SK-N-SH (cell line): ENCODE measurements at regions not wholly inside any gene's neighbourhood (a gene's known extent, or its start where the extent isn't known, plus 50 kb on each side); places are given as distances from the start of the nearest gene placed in this dataset.

ENCODE experiments used
- CTCF ChIA-PET: fragments of 300-600, 350-600 bp; formaldehyde crosslinking; extraction: SDS; loops from one replicate; lab custom pipeline; 2021; lab: Yijun Ruan, JAX
- POLR2A ChIA-PET: fragments of 350-600 bp; sonication (Branson Sonifier 250); formaldehyde crosslinking; extraction: SDS; loops from one replicate; lab custom pipeline; 2020; ENCODE audit warnings: antibody characterized with exemption, inconsistent platforms; lab: Yijun Ruan, JAX
- DNase-seq: peaks from one replicate; pipeline ENCODE4 v3.0.0; 2012
- H2AFZ ChIP-seq: fragments of 200-600 bp; sonication (generic); 2 replicates; pipeline ENCODE4 v1.8.1; 2016; ENCODE audit warnings: antibody characterized with exemption, mild to moderate bottlenecking, low read depth
- H3F3A ChIP-seq: fragments of 200-600 bp; sonication (generic); replicated peaks from 2 replicates; pipeline ENCODE3; 2016; ENCODE audit warnings: antibody characterized with exemption, mild to moderate bottlenecking; ENCODE audit not compliant: insufficient read depth
- H3K27ac ChIP-seq, 2 experiments: fragments of 200-500 bp in 1 of 2; fragments of 200-600 bp in 1 of 2; sonication (Bioruptor generic) in 1 of 2; sonication (generic), shearing (Covaris generic) in 1 of 2; 2 replicates each; pipeline versions ENCODE4 v1.5.1 to v1.6.1; 2014 to 2016; ENCODE audit warnings: low read depth in 2 of 2, inconsistent platforms in 1 of 2, low read length in 1 of 2, mild to moderate bottlenecking in 1 of 2, mixed read lengths in 1 of 2
- H3K27me3 ChIP-seq: fragments of 200-600 bp; sonication (generic), shearing (Covaris generic); 2 replicates; pipeline ENCODE4 v1.6.1; 2016; ENCODE audit warnings: mixed run types; ENCODE audit not compliant: insufficient read depth
- H3K36me3 ChIP-seq, 2 experiments: fragments of 200-500 bp in 1 of 2; fragments of 200-600 bp in 1 of 2; sonication (Bioruptor generic) in 1 of 2; sonication (generic) in 1 of 2; replicated peaks in 1 of 2; 2 replicates each; pipeline versions ENCODE3 to v1.5.1; 2014 to 2016; ENCODE audit warnings: low read length in 1 of 2, mild to moderate bottlenecking in 1 of 2; ENCODE audit not compliant: insufficient read depth in 2 of 2, control insufficient read depth in 1 of 2
- H3K4me1 ChIP-seq, 2 experiments: fragments of 200-500 bp in 1 of 2; fragments of 200-600 bp in 1 of 2; sonication (Bioruptor generic) in 1 of 2; sonication (generic), shearing (Covaris generic) in 1 of 2; 2 replicates each; pipeline versions ENCODE4 v1.5.1 to v1.6.1; 2014 to 2016; ENCODE audit warnings: low read depth in 1 of 2, low read length in 1 of 2, mixed run types in 1 of 2; ENCODE audit not compliant: insufficient read depth in 2 of 2, control insufficient read depth in 1 of 2
- H3K4me2 ChIP-seq: fragments of 200-600 bp; sonication (generic), shearing (Covaris generic); 2 replicates; pipeline ENCODE4 v1.6.1; 2017; ENCODE audit warnings: mixed run types
- H3K4me3 ChIP-seq, 2 experiments: fragments of 200-500 bp in 1 of 2; fragments of 200-600 bp in 1 of 2; sonication (Bioruptor generic) in 1 of 2; sonication (generic), shearing (Covaris generic) in 1 of 2; 2 replicates each; pipeline versions ENCODE4 v1.5.1 to v1.8.1; 2014 to 2016; ENCODE audit warnings: low read depth in 2 of 2, inconsistent platforms in 1 of 2, low read length in 1 of 2, mild to moderate bottlenecking in 1 of 2, mixed read lengths in 1 of 2, moderate library complexity in 1 of 2
- H3K79me2 ChIP-seq: fragments of 200-600 bp; sonication (generic); 2 replicates; pipeline ENCODE4 v1.8.1; 2017; ENCODE audit warnings: mild to moderate bottlenecking; ENCODE audit not compliant: insufficient read depth
- H3K9ac ChIP-seq: fragments of 200-600 bp; sonication (generic); 2 replicates; pipeline ENCODE4 v1.6.1; 2017; ENCODE audit warnings: mixed run types
- H3K9me2 ChIP-seq: fragments of 200-600 bp; sonication (generic); 2 replicates; pipeline ENCODE4 v1.6.1; 2017; ENCODE audit warnings: mixed run types
- H3K9me3 ChIP-seq: fragments of 200-600 bp; sonication (generic); 2 replicates; pipeline ENCODE4 v1.6.1; 2017; ENCODE audit warnings: mixed run types, mild to moderate bottlenecking, moderate library complexity
- H4K20me1 ChIP-seq: fragments of 200-600 bp; sonication (generic); 2 replicates; pipeline ENCODE4 v1.6.1; 2017; ENCODE audit warnings: mild to moderate bottlenecking, mixed run types; ENCODE audit not compliant: insufficient read depth
- CTCF ChIP-seq: fragments of 200-600 bp; sonication (generic); IDR thresholded peaks from 2 replicates; pipeline ENCODE4 v1.6.1; 2017; ENCODE audit warnings: antibody characterized with exemption, mild to moderate bottlenecking, moderate library complexity
- EP300 ChIP-seq, 2 experiments: IDR thresholded peaks; 2 replicates each; pipeline versions ENCODE4 v1.4.0 to v1.6.1; 2012; ENCODE audit warnings: borderline replicate concordance in 1 of 2, low read depth in 1 of 2, low read length in 1 of 2
- FOSL2 ChIP-seq: IDR thresholded peaks from 2 replicates; pipeline ENCODE4 v1.4.0; 2012; ENCODE audit warnings: low read depth, mild to moderate bottlenecking, moderate library complexity, borderline replicate concordance
- FOXJ3 ChIP-seq: sonication (generic); formaldehyde crosslinking; IDR thresholded peaks from 2 replicates; pipeline ENCODE4 v1.5.1; 2020; ENCODE audit warnings: mild to moderate bottlenecking, missing genetic modification reagents
- GABPA ChIP-seq: IDR thresholded peaks from 2 replicates; pipeline ENCODE4 v1.4.0; 2012; ENCODE audit warnings: low read depth, mild to moderate bottlenecking
- JUND ChIP-seq: IDR thresholded peaks from 2 replicates; pipeline ENCODE4 v1.4.0; 2012
- MAX ChIP-seq: IDR thresholded peaks from 2 replicates; pipeline ENCODE4 v1.4.0; 2012; ENCODE audit warnings: low read depth
- POLR2AphosphoS5 ChIP-seq: IDR thresholded peaks from 2 replicates; pipeline ENCODE4 v1.6.1; 2012; ENCODE audit warnings: low read depth, low read length
- RCOR1 ChIP-seq: fragments of 150-350 bp; IDR thresholded peaks from 2 replicates; pipeline ENCODE4 v1.6.1; 2017; ENCODE audit warnings: antibody characterized with exemption, low read length
- RFX5 ChIP-seq: IDR thresholded peaks from 2 replicates; pipeline ENCODE4 v1.6.1; 2012; ENCODE audit warnings: mild to moderate bottlenecking, improper control_type of control experiment, low read length
- RXRA ChIP-seq: IDR thresholded peaks from 2 replicates; pipeline ENCODE4 v1.4.0; 2012; ENCODE audit warnings: low read depth, mild to moderate bottlenecking, borderline replicate concordance
- SIN3A ChIP-seq: IDR thresholded peaks from 2 replicates; pipeline ENCODE4 v1.6.1; 2012; ENCODE audit warnings: low read depth, mild to moderate bottlenecking, low read length, moderate library complexity, borderline replicate concordance
- SMC3 ChIP-seq: IDR thresholded peaks from 2 replicates; pipeline ENCODE4 v1.6.1; 2012; ENCODE audit warnings: low read depth, low read length, improper control_type of control experiment
- TAF1 ChIP-seq: IDR thresholded peaks from 2 replicates; pipeline ENCODE4 v1.6.1; 2012; ENCODE audit warnings: low read depth, mild to moderate bottlenecking, low read length, moderate library complexity, borderline replicate concordance
- USF1 ChIP-seq: IDR thresholded peaks from 2 replicates; pipeline ENCODE4 v1.4.0; 2012; ENCODE audit warnings: low read depth, borderline replicate concordance
- YY1 ChIP-seq: IDR thresholded peaks from 2 replicates; pipeline ENCODE4 v1.4.0; 2012; ENCODE audit warnings: low read depth, mild to moderate bottlenecking
- WGBS: methylation state at CpG from one replicate; pipeline ENCODE4 v1.1.6; 2017; ENCODE audit warnings: low lambda C conversion rate; 5-methylcytosine and 5-hydroxymethylcytosine counted together
- TF ChIP-seq, protein P1 (sequence below): IDR thresholded peaks from 2 replicates; pipeline ENCODE4 v1.6.1; 2012; ENCODE audit warnings: mild to moderate bottlenecking, low read depth, low read length, moderate library complexity
- TF ChIP-seq, protein P2 (sequence below): fragments of 150-350 bp; IDR thresholded peaks from 2 replicates; pipeline ENCODE4 v1.6.1; 2016; ENCODE audit warnings: mild to moderate bottlenecking, low read depth, low read length
- TF ChIP-seq, protein P3 (sequence below): fragments of 150-350 bp; IDR thresholded peaks from 2 replicates; pipeline ENCODE4 v1.6.1; 2017; ENCODE audit warnings: antibody characterized with exemption, low read length, low read depth, borderline replicate concordance
- TF ChIP-seq, protein P4 (sequence below): IDR thresholded peaks from 2 replicates; pipeline ENCODE4 v1.4.0; 2012; ENCODE audit warnings: low read depth, borderline replicate concordance

GRCh38 chrX:124720532-124720931 is 374.2 kb downstream of the SH2D1A start:
- H3K4me1 ChIP-seq, result no peaks in the 10 kb centered on the region
- no peak overlapping the region for H3K27ac ChIP-seq
- no peaks in the 10 kb centered on the region for H4K20me1 ChIP-seq
- H3F3A ChIP-seq, result no peaks in the 10 kb centered on the region
- 29% methylated on average over 2 of the region's 2 CpGs for whole genome bisulfite sequencing
- TF ChIP-seq RXRA (no peak), JUND (no peak), EP300 (IDR thresholded peaks at IDR 0.05; ENCODE audit: borderline replicate concordance in 1 of 2, low read depth in 1 of 2, low read length in 1 of 2) (no peak), SMC3 (no peak), YY1 (no peak), FOXJ3 (CRISPR knock-in tag) (no peak), TAF1 (no peak), POLR2AphosphoS5 (no peak), USF1 (no peak), SIN3A (no peak), MAX (no peak), CTCF (no peak), RFX5 (no peak), GABPA (no peak), RCOR1 (no peak), FOSL2 (no peak)
- TF ChIP-seq, protein P1, sequence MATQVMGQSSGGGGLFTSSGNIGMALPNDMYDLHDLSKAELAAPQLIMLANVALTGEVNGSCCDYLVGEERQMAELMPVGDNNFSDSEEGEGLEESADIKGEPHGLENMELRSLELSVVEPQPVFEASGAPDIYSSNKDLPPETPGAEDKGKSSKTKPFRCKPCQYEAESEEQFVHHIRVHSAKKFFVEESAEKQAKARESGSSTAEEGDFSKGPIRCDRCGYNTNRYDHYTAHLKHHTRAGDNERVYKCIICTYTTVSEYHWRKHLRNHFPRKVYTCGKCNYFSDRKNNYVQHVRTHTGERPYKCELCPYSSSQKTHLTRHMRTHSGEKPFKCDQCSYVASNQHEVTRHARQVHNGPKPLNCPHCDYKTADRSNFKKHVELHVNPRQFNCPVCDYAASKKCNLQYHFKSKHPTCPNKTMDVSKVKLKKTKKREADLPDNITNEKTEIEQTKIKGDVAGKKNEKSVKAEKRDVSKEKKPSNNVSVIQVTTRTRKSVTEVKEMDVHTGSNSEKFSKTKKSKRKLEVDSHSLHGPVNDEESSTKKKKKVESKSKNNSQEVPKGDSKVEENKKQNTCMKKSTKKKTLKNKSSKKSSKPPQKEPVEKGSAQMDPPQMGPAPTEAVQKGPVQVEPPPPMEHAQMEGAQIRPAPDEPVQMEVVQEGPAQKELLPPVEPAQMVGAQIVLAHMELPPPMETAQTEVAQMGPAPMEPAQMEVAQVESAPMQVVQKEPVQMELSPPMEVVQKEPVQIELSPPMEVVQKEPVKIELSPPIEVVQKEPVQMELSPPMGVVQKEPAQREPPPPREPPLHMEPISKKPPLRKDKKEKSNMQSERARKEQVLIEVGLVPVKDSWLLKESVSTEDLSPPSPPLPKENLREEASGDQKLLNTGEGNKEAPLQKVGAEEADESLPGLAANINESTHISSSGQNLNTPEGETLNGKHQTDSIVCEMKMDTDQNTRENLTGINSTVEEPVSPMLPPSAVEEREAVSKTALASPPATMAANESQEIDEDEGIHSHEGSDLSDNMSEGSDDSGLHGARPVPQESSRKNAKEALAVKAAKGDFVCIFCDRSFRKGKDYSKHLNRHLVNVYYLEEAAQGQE, result no peak
- TF ChIP-seq, protein P2, sequence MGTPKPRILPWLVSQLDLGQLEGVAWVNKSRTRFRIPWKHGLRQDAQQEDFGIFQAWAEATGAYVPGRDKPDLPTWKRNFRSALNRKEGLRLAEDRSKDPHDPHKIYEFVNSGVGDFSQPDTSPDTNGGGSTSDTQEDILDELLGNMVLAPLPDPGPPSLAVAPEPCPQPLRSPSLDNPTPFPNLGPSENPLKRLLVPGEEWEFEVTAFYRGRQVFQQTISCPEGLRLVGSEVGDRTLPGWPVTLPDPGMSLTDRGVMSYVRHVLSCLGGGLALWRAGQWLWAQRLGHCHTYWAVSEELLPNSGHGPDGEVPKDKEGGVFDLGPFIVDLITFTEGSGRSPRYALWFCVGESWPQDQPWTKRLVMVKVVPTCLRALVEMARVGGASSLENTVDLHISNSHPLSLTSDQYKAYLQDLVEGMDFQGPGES, result no peak
- TF ChIP-seq, protein P3, sequence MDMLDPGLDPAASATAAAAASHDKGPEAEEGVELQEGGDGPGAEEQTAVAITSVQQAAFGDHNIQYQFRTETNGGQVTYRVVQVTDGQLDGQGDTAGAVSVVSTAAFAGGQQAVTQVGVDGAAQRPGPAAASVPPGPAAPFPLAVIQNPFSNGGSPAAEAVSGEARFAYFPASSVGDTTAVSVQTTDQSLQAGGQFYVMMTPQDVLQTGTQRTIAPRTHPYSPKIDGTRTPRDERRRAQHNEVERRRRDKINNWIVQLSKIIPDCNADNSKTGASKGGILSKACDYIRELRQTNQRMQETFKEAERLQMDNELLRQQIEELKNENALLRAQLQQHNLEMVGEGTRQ, result no peak
- TF ChIP-seq, protein P4, sequence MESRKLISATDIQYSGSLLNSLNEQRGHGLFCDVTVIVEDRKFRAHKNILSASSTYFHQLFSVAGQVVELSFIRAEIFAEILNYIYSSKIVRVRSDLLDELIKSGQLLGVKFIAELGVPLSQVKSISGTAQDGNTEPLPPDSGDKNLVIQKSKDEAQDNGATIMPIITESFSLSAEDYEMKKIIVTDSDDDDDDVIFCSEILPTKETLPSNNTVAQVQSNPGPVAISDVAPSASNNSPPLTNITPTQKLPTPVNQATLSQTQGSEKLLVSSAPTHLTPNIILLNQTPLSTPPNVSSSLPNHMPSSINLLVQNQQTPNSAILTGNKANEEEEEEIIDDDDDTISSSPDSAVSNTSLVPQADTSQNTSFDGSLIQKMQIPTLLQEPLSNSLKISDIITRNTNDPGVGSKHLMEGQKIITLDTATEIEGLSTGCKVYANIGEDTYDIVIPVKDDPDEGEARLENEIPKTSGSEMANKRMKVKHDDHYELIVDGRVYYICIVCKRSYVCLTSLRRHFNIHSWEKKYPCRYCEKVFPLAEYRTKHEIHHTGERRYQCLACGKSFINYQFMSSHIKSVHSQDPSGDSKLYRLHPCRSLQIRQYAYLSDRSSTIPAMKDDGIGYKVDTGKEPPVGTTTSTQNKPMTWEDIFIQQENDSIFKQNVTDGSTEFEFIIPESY, result no peak
- no peaks in the 10 kb centered on the region for H3K9me2 ChIP-seq
- H2AFZ ChIP-seq, result no peak overlapping the region
- no peaks in the 10 kb centered on the region for H3K9me3 ChIP-seq
- ChIA-PET CTCF (no interaction called here), POLR2A (no interaction called here)
- no peaks in the 10 kb centered on the region for H3K79me2 ChIP-seq
- H3K9ac ChIP-seq, result no peak overlapping the region
- no peaks in the 10 kb centered on the region for H3K36me3 ChIP-seq
- H3K27me3 ChIP-seq, result no peaks in the 10 kb centered on the region
- no peak overlapping the region for H3K4me2 ChIP-seq
- no peak for DNase-seq
- no peak overlapping the region for H3K4me3 ChIP-seq
